Superior temporal gyrus (tissue), 1 donor: ENCODE measurements at regions not wholly inside any gene's neighbourhood (a gene's known extent, or its start where the extent isn't known, plus 50 kb on each side); places are given as distances from the start of the nearest gene placed in this dataset.
"Not testable (repeated sequence)": the region's sequence is repeated elsewhere in the genome, so short reads cannot be mapped to it uniquely, and the experiment has no call there.

ENCODE experiments used
- DNase-seq: peaks from one replicate; pipeline ENCODE4 v3.0.0-alpha.2; 2016; ENCODE audit errors: extremely low spot score

DNA sequence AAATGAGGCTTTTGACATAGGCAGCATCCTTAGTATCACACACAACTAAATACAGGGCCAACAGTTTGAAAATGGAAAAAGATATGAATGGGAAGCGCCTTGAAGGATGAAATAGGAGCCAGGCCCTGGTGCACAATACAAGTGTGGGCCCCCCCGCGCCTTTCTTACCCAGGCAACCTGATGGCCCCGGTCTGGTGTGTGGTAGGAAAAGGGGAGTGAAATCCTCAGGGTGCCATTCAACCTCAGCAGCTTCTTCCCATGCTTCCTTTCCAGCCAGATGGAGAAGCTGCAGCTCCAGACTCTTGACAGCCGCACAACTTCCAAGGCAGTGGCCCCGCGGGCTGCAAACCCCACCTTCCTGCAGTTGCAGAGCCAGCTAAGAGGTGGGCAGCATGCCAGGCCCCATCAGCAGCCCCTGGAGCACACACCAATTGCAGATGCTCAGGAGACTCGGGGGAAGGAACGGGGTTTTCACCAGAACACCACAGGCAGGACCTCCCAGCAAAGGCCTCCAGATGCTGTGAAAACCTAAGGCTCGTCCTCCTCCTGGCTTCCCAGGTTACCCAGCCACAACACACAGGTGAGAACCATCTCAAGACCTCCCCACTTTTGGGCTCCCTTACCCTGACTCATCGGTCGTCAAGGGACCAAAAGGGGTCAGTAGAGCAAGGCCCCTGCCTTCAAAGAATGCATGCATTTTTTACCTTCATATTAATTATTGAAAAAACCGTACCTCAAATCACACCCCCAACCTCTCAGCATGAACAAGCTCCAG lies 101.6 kb downstream of the CPN2 start:
- no peak for DNase-seq

DNA sequence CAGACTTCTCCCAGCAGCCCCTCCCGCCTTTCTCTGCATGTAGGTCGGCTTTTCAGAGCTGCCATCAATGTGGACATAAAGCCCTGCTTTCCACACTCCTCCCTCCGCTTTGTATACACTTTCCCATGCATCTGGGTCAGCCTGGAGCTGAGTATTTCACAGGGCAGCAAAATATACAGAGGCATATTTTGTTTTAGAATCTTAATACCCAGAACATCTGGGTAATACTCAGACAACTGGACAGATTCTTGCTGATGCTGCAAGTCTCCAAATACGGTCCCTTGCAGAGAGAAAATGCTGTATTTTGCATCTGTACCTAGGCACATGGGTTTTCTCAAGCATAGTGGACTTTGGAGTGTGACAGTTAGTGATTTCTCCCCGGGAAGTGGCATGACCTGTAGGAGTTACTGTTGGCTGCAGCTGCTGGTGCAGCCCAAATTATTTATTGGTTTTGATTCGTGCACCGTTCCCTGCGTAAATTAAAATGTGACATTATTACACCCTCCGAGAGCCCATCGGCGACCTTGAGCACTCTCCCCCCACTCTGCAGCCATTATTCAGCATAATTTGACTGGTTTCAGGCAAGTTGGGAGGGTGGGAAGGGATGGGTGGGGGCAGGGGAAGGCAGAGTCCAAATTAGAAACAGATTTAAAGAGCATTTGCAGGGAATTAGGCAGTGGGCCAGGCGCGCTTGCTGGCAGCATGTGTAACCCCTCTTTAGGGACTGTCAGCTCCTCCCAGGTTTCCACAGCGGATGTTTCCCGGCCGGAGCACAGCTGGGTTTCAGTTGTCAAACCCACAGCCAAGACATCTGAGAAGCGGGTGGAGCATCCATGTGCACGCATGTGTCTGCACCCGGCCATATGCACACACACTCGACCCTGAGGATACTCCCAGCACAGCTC lies 100.8 kb downstream of the CPN2 start:
- DNase-seq: no peak

DNA sequence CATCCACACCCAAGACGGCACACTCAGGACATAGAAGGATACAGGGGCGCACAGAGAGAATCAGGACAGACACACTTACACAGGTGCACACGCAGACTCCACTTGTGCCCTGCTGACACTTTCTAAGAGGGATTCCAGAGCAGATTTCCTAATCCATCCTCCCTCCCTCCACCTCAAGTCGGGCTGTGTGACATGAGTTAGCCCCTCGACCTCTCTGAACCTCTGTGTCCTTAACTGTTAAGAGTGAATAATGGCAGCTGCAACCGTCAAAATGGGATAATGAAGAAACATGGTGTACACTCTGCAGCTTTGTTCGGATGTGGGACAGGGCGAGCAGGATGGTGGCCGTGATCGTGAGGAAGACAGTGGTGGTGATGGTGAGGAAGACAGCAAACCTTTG lies 100.1 kb downstream of the CPN2 start:
- no peak for DNase-seq

DNA sequence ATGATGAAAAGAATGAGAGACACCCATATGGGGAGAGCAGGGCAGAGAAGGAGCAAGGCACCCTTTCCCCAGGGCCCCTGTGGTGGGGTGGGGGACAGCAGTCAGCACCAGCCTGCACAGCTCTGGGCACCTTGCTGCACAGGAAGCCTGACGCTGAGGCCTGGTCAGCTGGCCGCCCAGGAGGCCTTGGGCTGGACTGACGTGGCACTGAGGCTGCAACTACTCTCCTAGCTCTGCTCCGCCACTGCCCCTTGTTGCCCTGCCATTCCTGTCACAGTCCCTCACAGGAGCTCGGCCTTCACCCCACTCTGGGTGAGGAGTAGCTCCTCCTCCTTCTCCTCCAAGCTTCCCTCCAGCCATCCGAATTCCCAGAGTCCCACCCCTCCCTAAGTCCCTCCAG lies 99.7 kb downstream of the CPN2 start:
- no peak for DNase-seq

DNA sequence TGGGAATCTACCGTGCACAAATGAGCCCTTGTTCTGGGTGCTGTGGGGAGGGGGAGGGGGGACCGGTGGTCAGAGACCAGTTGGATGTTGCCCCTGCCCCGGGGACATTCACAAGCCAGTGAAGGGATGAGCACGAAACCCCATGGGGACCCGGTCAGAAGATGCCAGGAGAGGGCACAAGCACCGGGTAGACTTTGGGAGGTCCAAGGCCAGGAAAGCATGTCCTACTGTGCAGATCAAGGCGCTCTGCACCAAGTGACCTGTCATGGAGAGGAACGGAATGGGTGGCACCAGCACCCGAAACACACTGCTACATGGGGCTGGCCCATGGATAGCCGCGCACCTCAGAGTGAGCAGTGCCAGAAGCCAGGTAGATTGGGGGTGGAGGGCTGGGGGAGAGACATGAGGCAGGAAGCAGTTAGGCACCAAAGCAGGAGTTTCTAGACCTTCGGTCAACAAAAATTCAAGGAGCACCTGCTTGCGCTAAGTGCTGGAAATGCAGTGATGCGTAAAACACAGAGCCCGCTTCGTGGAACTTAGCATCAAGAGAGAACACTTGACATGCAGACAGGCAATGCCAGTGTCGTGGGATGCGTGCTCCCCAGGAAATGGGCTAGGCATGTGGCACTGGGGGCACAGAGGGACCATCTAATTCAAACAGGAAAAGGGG lies 99.1 kb downstream of the CPN2 start:
- no peak for DNase-seq

DNA sequence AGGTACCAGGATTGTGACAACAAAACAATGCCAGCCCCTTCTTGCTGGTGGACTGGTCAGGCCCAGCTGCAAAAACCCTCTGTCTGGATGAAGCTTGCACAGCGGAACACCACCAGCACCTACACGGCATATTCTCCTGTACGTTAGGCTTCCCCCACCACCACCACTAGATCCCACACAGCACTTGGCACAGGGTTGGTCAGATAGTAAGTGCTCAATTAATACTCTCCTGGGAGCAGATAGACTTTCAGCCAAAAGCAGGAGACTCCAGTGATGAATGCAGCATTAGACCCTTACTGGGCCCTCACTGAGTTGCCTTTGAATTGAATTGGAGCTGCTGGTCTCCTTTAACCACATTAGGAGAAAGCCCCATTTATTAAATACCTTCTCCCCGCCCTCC lies 97.9 kb downstream of the CPN2 start:
- no peak for DNase-seq

DNA sequence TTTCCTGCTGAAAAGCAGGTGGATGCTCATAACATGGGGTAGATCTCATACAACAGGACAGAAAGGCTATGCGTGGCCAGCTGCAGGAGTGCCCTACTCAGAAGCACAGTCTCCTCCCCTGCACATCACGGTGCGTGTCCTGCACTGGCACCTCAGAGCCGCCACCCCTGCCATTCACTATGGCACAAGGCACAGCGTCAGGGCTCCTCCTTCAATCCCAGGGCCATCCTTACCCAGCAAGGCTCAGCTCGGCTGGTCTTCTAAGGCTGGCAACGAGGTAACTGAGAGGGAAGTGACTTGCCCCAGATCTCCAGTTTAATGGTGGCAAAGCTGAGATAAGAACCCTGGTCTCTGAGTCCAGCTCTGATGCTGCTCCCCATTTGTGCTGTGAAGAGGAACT lies 97.1 kb downstream of the CPN2 start:
- no peak for DNase-seq

DNA sequence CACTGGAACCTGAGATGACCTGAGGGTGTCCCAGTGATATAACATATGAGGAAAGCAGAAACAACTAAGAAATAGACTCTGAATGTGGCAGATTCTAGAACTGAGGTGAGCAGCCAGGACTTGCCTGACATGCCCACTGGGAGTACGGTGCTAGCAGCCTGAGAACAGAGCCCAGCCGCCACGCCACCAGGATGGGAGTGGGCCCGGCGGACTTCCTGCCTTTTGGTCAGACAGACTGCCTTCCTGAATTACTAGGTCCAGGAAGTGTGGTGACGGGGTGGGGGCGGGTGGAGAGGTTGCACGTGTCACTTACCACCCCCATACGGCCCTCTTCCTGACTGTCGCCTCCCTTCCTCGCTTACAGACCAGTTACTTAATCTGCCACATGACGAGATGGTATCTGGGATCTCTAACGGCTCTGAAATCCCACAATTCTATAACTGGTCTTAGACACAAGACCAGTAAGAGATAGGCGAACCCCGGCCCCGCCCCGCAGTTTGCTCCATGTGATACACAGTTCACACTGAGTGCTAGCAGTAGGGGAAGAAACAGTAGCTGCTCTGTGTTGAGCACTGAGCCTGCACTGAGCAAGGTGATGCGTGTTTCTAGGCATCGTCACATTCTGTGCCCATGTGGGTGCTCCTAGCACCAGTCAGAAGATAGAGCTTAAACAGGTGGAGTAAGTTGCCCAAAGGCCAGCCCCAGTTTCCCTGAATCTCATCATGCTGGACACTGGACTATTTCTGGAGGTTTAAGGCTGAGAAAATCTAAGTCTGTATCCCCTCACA lies 95.7 kb downstream of the CPN2 start:
- no peak for DNase-seq

DNA sequence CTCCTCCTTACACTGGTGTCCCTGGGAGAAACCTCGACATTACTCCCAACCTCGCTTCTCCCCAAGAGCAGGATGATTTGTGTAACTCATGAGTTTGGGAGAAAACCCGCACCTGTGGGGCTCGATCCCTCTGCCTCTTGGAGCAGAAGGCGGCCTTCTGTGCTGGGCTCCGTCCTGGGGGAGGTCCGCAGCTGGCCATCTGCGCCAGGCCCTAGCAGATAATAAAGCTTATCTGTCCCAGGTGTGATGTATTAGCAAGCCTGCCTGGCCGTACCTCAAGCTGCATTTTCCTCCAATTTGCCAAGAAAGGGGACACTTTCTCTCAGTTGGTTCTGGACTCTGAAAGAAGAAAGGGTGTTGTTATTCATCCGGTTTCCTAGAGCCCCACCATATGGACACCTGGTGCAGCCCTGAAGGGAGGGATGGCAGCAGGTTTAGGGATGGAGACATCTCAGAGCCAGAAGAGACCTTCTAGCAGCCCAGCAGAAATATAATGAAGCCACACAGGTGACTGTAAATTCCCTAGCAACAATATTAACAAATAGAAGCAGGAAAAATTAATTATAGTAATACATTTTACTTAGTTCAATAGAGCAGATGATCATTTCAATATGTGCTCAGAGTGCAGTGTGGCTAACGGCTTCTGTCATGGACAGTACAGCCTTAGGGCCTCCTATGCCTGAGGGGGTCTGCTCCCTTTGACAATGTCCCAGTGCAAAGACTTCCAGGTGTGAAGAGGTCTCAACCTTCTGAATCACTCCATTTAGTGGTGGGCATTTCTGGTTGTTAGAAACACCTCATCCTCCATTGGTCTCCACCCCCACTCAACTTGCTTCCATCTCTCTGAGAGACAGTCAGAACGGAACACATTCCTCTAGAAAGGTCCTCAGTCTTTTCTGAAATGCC lies 94.8 kb downstream of the CPN2 start:
- DNase-seq: no peak

DNA sequence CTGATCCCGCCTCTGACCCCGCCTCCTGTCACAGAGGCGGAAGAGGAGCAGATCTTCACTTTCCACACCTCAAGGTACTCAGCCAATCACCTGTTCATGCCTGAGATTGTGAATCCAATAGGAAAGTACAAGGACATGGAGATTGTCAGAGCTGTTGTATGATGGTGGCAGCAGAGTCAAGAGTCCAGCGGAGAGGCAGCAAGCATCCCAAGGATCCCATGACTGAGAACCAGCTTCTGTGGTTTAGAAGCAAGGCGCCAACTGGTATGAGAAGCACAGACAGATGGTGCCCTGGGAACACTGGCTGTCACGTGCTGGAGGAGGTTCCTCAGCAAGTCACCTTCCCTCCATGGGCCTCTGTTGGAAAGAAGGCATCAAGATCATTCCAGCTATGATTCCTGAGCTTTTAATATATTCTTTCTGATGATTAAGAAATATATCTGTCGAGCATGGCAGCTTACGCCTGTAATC lies 93.9 kb downstream of the CPN2 start:
- no peak for DNase-seq

DNA sequence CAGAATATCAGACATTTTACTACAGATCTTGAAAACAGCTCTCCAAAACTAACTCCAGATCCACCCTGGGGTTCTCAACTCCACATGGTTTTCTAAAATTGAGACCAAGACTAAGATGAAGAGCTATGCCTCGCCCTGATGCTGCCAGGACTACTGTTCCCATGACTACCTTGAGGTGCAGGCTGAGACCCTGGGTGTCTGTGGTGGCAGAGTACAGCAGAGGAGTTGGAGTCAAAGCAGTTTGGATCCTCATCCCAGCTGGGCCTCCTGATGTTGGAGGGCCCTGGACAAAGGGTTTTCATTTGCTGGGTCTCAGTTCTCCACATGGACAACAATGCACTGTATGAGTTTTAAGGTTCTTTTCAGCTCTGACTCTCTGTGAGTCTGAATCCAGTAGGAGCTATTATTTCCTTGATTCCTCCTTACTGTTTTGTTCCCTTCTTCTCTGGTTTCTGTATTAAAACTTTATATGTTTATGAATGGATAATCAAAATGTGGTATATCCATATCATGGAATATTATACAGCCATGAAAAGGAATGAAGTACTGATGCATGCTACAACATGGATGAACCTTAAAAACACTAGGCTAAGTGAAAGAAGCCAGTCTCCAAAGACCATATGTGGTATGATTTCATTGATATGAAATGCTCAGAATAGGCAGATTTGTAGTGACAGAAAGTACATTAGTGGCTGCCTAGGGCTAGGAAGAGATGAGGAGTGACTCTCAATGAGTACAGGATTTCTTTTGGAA lies 93.0 kb downstream of the CPN2 start:
- DNase-seq: no peak

DNA sequence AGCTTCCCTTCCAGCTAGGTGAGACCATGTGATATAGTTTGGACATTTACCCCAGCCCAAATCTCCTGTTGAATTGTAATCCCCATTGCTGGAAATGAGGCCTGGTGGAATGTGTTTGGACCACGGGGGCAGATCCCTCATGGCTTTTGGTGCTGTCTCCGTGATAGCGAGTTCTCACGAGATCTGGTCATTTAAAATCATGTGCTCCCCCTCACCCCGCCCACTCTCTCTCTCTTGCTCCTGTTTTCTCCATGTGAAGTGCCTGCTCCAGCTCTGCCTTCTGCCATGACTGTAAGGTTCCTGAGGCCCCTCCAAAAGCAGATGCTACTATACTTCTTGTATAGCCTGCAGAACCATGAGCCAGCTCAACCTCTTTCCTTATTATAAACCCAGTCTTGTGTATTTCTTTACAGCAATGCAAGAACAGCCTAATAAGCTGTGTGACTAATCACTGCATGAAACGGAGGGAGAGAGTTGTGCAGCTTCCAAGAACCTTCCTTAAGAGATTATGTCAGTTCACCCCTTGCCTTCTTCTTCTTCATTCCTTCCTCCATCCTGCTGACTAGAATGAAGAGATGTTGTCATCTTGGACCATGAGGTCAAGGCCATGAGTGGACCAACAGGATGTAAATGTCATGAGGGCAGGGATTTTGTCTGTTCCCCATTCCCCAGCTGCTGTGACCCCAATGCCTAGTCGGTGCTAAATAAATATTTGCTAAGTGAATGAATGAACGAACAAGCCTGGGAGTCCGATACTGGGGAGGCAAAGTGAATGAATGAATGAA lies 91.0 kb downstream of the CPN2 start:
- DNase-seq: no peak

DNA sequence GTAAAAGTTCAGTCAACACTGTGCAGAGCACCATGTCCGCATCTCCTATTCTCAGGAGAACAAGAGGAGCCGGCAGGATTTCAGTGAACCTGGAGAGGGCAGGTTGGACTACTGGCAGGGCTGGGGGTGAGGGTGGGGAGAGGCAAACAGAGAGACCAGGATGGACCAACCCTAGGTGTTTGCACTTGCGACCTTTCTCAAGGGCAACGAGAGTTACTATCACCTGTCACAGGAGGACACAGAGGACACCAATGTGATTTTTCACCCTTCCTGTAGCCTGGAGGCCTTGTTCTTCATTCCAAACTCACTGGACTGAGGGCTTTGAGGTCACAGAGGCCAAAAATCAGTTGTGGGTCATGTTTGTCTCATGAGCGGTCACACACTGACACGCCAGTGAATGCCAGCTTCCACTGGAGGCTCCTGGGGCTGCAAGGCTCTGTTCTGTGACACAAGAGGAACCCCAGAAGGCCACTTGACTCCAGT lies 89.5 kb downstream of the CPN2 start:
- DNase-seq: no peak

DNA sequence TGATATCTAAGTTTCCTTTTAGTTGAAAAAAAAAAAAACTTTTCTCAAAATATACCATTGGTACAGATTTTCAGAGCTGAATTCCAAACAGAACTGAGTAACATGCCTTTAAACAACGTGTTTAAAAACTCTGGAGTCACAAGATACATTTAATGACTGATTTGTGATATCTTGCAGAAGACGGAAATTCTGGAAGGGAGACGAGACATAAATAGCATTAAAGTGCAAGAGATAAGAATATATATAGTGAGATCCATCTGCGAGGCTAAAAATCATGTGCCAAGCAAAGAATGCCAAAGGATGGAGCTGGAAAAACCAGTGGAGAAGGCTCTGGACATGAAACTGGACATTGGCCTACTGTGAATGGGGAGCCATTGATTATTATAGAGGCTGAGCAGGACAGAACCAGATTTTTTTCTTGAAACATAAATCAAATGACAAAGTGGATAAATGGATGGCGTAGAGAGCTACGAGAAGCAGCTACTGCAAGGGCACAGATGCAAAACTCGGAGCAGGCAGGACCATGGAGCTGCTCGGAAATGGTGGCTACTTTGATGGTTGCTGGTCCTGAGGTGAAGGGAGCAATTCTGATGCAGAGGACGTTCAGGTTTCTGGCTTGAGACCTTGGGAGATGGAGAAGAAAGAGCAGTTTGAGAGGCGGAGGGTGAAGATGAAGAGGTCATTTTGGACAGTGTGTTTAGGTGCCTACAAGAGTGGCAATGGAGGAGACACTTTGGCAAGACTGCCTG lies 88.8 kb downstream of the CPN2 start:
- no peak for DNase-seq

DNA sequence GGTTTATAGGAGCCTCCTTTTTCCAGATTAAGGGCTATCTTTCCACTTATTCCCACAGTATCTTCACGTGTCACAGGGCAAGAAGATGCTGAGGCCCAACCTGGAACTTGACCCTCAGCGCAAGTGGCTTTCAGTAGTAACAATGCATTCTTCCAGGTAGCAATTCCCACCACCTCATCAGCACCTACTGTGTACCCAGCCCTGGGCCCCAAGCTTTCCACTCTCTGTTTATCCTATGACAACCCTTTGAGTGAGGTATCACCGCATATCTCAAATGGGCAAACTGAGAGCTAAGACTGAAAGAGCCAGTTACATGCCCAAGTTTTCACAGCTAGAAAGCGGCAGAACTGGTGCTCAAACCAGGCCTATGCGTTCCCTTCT lies 88.2 kb downstream of the CPN2 start:
- no peak for DNase-seq

DNA sequence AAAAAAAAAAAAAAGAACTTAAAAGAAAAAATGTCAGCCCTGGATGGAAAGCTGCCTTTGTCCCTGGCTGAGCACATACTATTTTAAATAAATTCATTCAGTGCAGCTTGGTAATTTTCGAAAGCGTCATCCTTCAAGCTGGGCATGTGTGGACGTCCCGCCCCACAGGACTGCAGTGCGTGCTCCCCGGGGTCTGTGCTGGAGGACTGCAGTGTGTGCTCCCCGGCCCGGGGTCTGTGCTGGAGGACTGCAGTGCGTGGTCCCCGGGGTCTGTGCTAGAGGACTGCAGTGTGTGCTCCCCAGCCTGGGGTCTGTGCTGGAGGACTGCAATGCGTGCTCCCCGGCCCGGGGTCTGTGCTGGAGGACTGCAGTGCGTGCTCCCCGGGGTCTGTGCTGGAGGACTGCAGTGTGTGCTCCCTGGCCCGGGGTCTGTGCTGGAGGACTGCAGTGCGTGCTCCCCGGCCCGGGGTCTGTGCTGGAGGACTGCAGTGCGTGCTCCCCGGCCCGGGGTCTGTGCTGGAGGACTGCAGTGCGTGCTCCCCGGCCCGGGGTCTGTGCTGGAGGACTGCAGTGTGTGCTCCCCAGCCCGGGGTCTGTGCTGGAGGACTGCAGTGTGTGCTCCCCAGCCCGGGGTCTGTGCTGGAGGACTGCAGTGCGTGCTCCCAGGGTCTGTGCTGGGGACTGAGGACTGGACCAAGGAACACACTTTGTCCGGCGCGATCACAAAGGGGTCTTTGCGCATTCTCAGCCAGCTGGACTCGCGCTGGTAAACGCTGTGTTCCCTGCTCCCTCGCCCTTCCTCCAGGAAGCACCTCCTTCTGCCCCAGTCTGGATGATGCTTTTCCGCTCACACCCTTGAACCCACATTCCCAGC lies 86.3 kb downstream of the CPN2 start:
- DNase-seq: not testable (repeated sequence)

DNA sequence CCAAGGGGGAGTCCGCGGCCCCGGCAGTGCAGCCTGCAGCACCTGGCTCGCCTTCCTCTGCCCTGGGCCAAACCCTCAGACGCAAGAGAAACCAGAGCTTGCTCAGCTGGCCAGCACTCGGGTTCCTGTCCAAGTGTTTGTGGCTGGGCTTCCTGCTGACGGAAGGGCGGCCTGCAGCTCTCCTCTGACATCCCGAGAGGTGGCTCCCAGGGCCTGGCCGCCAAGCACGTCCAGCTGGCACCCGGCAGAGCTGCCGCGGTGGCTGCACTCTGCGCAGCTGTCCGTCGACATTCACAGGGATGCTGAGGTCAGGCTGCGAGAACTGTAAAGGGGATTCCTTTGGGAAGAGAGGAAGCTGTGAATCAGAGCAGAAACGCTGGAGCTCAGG lies 85.6 kb downstream of the CPN2 start:
- DNase-seq: peak; percentile 23
